SKM-1 (cell line): ENCODE measurements at regions not wholly inside any gene's neighbourhood (a gene's known extent, or its start where the extent isn't known, plus 50 kb on each side); places are given as distances from the start of the nearest gene placed in this dataset.

Experiments used
- DNase-seq: peaks from one replicate; lab custom pipeline; 2025; ENCODE audit not compliant: unreplicated experiment; lab: John Stamatoyannopoulos, UW

- no peak for DNase-seq
Observed at GRCh38 chr11:134821422-134821821, 409.4 kb upstream of the B3GAT1 start.

GRCh38 chr11:134819041-134819440 is 407.0 kb upstream of the B3GAT1 start:
- DNase-seq, result no peak

GRCh38 chr11:134818516-134818915 is 406.5 kb upstream of the B3GAT1 start:
- DNase-seq, result no peak

GRCh38 chr11:134815404-134815803 is 403.4 kb upstream of the B3GAT1 start:
- no peak for DNase-seq

GRCh38 chr11:134807997-134808396 is 396.0 kb upstream of the B3GAT1 start:
- no peak for DNase-seq

GRCh38 chr11:134802598-134802997 is 390.6 kb upstream of the B3GAT1 start:
- DNase-seq, result no peak

- DNase-seq, result no peak
Observed at GRCh38 chr11:134802116-134802515, 390.1 kb upstream of the B3GAT1 start.

- DNase-seq, result no peak
Observed at GRCh38 chr11:134801570-134801969, 389.5 kb upstream of the B3GAT1 start.

GRCh38 chr11:134800826-134801225 is 388.8 kb upstream of the B3GAT1 start:
- no peak for DNase-seq

- no peak for DNase-seq
Observed at GRCh38 chr11:134800130-134800529, 388.1 kb upstream of the B3GAT1 start.

GRCh38 chr11:134799386-134799785 is 387.3 kb upstream of the B3GAT1 start:
- DNase-seq, result no peak

- DNase-seq, result no peak
Observed at GRCh38 chr11:134797411-134798089, 385.5 kb upstream of the B3GAT1 start.

GRCh38 chr11:134795017-134795416 is 383.0 kb upstream of the B3GAT1 start:
- DNase-seq, result no peak

GRCh38 chr11:134794192-134794591 is 382.1 kb upstream of the B3GAT1 start:
- DNase-seq, result no peak

- DNase-seq, result no peak
Observed at GRCh38 chr11:134792677-134793076, 380.6 kb upstream of the B3GAT1 start.

GRCh38 chr11:134792044-134792443 is 380.0 kb upstream of the B3GAT1 start:
- no peak for DNase-seq

- no peak for DNase-seq
Observed at GRCh38 chr11:134791102-134791501, 379.1 kb upstream of the B3GAT1 start.

- DNase-seq, result no peak
Observed at GRCh38 chr11:134789104-134789503, 377.1 kb upstream of the B3GAT1 start.

- no peak for DNase-seq
Observed at GRCh38 chr11:134786636-134787035, 374.6 kb upstream of the B3GAT1 start.

GRCh38 chr11:134785660-134786284 is 373.7 kb upstream of the B3GAT1 start:
- no peak for DNase-seq

- DNase-seq, result no peak
Observed at GRCh38 chr11:134785059-134785458, 373.0 kb upstream of the B3GAT1 start.

GRCh38 chr11:134784568-134784967 is 372.5 kb upstream of the B3GAT1 start:
- DNase-seq, result no peak

GRCh38 chr11:134784046-134784445 is 372.0 kb upstream of the B3GAT1 start:
- no peak for DNase-seq
